ENCODE measurements at regions not wholly inside any gene's neighbourhood (a gene's known extent, or its start where the extent isn't known, plus 50 kb on each side); places are given as distances from the start of the nearest gene placed in this dataset.
"Not testable (repeated sequence)": the region's sequence is repeated elsewhere in the genome, so short reads cannot be mapped to it uniquely, and the experiment has no call there.

GRCh38 chr16:29135098-29135497, 150.2 kb downstream of the LAT start:
- not testable (repeated sequence) for TF ChIP-seq CTCF, POLR2A, POLR2AphosphoS5 (IDR thresholded peaks at IDR 0.05)
